GM19025 (cell line): ENCODE measurements at regions not wholly inside any gene's neighbourhood (a gene's known extent, or its start where the extent isn't known, plus 50 kb on each side); places are given as distances from the start of the nearest gene placed in this dataset.

Experiments used
- ATAC-seq: cut with Tn5 transposase; IDR thresholded peaks from one replicate; pipeline ENCODE4 v1.9.1; 2021; ENCODE audit warnings: mild to moderate bottlenecking, low read depth, moderate library complexity; ENCODE audit not compliant: unreplicated experiment

DNA sequence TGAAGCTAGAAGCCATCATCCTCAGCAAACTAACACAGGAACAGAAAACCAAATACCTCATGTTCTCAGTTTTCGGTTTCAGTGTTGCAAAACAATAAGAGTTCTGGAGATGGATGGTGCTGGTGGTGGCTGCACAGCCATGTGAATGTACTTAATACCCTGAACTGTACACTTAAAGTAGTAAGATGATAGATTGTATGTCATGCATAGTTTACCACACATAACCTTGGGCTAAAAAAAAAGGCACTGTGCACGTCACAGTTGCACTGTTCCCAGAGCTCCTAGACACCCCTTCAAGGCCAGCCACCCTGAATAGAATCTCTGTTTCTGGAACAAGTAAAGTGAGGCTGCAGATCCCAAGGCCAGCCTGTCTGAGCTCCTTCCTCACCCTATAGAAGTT is 243.3 kb upstream of the IGF1R start:
- no peak for ATAC-seq

DNA sequence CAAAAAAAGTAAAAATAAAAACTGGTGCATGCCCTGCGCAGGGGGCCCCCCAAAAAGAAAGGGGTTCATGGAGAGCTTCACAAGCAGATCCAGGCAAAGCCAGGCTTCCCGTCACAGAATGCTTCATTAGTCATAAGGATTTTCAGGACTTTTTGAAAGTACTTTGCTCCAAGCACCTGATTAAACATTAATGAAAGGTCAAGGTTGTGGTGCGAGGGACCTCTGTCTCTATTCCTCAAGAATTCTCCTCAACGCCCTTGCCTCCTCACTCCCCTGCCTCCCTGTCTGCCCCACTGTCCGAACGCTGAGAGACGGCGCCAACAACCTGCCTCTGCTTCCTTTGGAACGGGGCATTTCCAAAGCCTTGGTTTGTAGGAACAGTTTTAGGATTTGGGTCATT is 240.1 kb upstream of the IGF1R start:
- no peak for ATAC-seq

DNA sequence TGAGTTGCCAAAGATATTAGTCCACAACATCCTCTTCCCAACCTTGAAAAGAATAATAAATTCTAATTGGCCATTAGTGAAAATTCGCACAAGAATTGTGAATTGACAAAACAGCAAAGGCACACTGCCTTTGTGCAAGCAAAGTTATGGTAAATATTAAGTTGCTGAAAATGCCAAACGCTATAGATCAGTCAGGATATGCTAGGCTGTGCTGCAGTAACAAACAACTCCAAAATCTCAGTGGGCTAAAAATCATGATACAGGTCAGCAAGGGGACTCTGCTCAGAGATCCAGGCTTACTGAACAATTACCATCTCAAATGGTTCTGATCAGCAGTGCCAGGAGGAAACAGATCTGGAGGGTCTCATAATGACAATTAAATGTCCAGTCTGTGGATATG is 238.0 kb upstream of the IGF1R start:
- ATAC-seq: no peak

DNA sequence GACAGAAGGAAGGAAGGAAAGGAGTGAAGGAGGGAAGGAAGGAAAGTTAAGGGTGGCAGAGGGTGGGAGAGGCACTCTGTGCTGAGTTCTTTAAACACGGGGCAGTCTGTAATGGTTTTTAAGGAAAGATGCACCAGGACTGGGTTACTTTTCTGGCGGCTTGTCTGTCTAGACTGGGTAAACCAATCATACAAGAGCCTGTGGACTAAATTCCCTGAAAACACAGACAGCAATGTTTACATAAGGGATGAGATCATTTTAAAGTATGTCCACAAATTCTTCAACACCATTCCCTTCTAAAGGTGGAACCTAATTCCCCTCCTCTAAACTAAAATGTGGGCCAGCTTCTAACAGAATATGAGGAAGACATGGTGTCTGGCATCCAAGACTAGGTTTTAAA is 235.5 kb upstream of the IGF1R start:
- no peak for ATAC-seq

DNA sequence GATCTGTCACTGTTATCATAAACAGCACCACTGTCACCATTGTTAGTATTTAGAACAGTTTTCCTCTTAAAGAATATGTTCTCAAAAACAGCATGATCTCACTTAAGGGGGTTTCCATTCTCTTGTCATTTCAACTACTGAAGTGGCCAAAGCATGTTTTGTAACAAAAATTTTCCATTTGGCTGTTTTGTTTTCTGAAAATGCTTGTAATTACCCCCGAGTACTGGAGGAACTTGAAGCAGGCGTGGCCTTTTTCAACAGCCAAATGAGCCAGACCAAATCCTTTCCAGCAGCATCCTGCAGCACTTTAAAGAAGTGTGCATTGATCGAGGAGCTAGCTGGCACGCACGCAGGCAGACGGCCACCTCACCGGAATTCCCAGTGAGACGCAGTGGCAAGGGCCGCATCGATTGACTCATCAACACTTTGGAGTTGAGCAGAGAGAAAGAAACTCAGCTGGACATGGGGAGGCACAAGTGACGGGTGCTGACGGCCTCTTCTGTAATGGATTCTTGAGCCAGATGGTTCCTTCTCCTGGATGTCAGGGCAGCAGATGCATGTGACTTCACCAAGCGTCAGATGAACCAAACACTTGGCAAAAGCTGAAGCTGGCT is 234.3 kb upstream of the IGF1R start:
- no peak for ATAC-seq

DNA sequence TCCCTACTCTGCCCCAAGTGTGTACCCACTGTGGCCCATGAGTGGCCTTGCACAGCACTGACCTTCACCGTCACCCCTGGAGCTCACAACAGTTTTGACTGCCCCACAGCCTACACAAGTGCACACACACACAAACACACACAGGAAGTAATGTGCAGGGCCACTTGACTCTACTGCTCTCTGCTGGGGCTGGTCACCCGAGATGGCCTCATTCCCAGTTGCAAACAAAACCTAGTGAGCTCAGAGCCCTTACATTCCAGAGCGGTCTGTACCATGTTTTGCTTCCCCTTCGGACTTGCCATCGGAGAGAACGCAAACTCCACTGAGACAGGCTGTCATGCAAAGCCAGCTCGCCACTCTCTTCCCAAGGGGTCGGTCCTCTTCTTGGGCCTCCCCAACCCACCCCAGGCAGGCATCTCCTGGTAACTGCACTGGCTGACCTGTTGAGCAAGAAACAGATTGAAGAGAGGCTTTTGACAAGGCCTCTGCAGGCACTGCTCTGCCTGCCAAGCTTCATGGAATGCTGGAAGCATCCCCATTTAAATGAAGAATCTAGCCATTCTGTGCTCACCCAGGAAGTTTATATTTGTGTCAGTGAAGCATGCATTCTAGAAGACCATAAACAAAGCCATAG is 232.0 kb upstream of the IGF1R start:
- ATAC-seq: no peak

DNA sequence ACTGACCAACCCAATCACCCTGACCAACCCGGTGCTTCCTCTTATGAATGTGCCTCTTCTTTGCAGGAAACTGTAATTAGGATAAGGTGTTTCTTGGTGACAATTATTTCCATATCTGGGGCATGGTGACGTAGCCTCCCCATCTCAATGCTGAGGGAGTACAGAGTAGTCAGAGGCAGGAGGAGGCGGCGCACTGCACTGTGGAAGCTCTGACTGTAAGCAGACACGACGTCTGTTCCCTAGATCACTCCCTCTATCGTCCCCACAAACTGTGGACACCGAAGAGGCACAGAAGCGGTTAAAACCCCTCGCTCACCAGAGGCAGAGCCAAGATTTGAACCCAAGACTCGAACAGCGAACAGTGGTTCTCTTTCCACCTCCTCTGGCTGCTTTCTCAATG is 231.0 kb upstream of the IGF1R start:
- ATAC-seq: no peak

DNA sequence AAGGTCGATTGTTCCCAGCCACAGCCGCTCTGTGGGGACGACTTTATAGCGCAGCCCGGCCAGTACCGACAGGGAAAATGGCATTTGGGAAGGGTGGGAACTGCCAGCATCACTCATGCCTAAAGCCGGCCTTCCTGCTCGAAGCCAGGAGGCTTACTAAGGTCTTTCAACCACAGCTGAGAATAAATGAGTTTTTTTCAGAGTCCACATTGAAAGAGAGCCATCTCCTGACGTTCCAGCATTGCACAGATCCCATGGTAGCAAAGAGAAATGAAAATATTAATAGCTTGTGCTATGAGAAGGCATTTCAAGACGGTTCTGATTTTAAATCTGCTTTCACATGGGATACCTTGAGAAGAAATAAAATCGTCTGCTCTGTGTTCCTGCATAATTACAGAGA is 230.2 kb upstream of the IGF1R start:
- no peak for ATAC-seq

DNA sequence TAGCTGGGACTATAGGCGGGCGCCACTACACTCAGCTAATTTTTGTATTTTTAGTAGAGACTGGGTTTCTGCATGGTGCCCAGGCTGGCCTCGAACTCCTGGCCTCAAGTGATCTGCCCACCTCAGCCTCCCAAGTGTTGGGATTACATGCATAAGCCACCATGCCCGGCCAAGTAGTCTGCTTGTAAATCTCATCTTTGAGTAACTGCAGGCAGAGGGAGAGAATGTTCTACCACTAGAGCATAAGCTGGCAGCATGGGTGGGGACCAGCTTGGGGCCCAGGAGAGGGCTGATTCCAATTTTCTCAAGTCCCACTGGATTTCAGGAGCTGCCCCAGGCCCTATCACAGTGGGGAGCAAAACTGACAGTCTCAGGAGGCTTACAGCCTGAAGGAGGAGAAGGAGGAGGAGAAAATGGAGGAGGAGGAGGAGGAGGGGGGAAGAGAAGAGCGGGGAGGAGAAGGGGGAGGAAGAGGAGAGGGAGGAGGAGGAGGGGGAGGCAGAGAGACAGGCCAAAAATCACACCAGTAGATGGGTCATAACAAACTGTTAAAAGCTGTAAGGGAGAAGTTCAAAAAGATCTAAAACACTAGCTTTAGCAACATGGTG is 229.1 kb upstream of the IGF1R start:
- no peak for ATAC-seq

DNA sequence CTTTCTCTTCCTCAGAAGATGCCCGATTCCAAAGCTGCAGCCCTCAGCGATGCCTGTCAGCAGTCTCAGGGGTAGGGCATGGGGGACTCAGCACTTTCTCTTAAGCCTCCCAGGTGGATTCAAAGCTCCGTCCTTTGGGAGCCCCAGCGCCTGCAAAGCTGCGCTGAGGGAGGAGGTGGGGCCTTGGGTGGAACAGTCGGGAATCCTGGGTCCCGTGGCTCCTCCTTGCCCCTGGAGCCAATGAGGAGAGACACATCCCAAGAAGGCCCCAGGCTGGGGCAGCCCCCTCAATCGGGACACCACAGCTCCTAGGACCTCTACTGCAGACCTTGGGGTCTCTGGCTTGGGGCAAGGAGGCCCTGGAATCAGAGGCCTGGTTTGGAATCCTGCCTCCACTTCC is 227.5 kb upstream of the IGF1R start:
- ATAC-seq: no peak

DNA sequence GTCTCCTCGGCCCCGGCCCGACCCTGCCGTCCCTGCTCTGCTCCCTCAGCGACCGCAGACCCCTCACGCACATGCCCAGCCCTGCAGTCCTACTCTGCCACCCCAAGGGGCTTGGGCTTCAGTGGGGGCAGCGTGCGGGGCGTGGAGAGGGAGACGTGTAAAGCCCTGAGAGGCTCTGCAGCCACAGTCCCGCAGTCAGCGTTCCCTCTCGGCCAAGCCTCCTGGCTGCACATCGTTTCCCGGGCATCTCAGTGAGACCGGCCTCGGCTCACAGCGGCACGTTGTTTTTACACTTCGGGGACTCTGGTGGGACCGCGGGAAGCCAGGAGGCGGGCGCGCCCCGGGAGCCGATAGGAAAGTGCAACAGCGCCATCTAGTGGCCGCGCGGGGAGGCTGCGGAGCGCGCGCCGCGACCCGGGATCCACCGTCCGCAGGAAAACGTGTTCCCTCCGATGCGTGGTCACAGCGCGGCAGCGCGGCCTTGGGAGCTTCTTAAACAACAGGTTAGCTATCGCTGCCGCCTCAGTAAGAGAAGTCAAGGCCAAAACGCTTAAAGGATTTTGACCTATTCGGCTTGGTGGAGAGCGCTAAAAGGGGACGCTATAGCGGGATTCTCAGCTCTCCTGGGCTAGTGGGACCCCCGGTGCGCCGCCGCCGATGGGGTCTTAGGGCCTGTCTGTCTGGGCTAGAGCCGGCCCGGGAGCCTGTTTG is 226.8 kb upstream of the IGF1R start:
- ATAC-seq: no peak

DNA sequence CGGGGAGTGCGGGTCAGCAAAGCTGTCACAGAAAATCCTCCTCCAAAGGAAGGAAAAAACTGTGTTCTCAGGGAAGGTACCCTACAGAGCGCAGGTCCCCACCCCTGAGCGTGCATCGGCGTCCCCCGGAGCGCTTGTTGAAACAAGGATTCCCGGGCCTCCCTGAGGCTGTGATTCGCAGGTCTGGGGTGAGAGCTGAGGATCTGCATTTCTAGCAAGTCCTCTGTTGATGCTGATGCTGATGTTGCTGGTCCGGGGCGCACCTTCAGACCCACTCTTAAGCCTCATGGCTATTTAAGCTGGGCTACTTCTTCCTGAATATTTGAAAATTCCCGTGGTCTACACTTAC is 226.2 kb upstream of the IGF1R start:
- no peak for ATAC-seq

DNA sequence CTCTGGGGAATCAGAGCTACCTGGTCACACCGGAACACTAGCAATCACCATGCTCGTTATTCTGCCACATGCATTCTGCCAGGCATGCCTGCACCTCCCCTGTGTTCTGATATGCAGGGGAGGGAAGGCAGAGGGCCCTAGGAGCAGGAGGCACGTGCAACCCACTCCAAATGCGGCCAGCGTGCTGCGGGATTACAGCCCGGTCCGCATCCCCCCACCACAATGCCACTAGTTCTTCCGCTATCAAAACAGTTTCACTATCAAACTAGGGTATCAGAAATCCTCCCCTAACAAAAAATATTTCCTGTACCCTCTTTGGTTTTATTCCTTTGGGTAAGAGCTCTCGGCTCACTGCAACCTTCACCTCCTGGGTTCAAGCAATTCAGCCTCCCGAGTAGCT is 223.2 kb upstream of the IGF1R start:
- no peak for ATAC-seq

DNA sequence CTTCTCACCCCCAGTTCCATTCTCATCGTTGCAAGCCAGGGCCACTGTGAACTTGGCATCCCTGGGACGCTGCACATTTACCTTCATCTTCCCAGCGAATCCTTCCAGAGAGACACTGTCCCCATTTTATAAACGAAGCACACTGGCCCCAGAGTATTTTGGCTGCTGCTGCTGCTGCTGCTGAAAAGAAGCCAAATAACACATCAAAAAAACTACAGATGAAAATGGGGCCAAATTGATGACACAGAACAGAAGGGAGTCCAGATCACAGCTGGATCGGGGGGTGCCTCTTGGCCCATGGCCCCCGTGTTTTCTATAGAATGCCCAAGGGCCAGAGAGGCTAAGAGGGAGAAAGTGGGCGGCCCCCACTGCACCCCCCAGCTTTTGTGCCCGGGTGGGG is 221.0 kb upstream of the IGF1R start:
- no peak for ATAC-seq

DNA sequence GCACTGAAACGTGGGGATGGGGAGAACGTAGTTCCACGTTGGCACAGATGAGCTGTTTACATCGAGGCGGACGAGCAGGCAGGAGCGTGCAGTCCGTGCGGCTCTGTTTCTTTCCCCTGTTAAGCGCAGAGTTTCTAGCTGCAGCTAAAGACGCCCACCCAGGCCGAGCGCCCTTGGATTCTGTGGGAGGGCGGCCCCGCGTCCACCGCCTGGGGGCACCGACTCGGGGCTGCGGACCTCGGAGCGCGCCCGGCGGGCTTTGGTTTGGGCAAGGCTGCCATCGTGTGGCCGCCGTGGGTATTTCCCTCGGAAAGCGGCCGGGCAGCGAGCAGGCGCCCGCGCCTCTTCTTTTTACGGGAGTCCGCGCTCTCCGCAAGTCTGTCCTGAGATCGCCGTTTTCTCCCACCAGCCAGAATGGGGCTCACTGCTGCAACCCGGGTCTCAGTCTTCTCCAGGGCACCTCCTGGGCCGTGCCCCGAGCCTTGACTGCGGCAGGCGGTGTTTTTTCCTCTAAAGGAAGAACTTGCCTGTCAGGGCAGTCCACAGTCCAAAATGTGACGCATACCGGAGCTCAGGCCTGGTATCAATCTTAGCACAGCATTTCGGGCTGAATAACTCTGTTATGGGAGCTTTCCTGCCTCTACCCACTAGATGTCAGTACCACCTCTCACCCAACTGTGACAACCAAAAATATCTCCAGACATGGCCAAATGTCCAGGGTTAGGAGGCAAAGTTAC is 219.9 kb upstream of the IGF1R start:
- peak; percentile 83 for ATAC-seq

DNA sequence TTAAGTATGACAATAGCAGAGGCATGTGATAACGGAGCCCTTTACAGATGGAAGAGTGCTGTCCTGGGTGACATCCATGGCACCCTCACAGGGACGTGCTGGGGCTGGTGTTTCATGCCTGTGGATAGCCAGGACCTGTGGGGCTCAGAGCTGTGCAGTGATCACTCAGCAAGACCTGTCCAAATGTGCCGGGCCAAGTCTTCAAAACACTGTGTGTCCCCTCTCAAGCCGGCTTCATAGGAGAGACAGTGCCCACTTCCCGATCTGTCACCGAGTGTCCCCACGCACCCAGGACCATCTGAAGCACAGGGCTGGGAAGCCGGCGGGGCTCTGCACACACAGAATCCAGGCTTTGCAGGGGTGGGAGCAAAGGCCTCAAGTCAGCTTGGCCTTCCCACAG is 217.2 kb upstream of the IGF1R start:
- ATAC-seq: no peak

DNA sequence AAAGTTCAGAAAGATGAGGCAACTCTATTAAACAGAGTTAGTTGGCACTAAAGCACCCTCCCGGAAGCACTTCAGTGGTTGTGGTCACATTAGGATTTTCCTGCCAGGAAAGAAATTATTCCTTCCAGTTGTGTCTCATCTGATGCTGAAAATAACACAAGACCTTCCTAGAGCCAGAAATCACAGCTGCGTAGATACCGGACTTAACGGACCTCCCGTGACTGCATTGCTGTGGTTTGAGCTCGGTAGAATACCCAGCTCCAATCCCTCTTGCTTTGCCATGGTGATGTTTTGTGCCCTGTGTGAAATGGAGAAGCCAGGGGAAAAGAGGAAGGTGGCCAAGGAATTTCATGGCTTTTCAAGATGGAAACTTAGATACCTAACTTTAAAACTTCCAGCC is 215.0 kb upstream of the IGF1R start:
- ATAC-seq: no peak

DNA sequence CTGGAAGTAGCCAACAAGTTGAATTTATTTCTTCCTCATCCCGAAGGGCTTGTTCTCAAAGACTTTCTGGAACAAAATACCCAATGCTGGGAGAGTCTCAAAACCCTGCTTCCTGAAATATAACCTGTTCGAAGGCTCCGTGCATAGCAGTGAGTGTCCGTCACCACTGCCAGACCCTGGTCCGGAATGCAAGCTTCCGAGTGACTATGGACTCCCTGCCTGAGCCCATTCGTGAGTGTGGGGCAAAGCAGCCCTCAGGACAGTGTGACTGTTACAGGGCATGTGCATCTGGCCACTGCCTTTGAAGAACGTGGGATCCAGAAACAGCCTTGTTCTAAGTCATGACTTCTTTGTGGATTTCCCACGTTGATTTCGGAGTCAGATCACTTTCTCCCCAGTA is 214.5 kb upstream of the IGF1R start:
- ATAC-seq: no peak

DNA sequence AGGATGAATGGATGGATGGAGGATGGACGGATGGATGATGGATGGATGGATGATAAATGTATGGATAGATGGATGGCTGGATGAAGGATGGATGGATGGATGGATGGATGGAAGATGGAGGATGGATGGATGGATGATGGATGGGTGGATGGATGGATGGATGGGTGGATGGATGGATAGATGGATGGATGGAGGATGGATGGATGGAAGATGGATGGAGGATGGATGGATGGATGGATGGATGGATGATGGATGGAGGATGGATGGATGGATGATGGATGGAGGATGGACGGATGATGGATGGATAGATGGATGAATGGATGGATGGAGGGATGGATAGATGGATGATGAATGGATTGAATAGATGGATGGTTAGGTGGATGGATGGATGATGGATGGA is 210.6 kb upstream of the IGF1R start:
- no peak for ATAC-seq

DNA sequence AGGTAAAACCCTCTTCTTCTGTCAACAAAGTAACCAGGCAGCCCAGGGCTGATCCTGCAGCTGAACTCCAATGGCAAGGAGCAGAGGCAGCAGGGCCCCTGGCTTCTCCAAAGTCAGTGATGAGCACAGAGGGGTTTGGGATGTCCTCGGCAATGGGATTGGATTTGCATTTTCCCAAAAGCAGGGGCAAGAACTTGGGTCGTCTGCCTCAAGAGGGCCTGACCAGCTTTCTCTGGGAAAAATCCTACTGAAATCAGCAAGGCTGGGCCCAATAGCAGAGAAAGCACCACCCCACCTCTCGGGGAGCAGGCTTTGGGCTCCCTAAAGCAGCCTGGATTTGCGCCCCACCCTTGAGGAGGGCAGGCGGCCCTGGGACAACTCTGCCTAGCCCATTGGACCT is 210.0 kb upstream of the IGF1R start:
- no peak for ATAC-seq

DNA sequence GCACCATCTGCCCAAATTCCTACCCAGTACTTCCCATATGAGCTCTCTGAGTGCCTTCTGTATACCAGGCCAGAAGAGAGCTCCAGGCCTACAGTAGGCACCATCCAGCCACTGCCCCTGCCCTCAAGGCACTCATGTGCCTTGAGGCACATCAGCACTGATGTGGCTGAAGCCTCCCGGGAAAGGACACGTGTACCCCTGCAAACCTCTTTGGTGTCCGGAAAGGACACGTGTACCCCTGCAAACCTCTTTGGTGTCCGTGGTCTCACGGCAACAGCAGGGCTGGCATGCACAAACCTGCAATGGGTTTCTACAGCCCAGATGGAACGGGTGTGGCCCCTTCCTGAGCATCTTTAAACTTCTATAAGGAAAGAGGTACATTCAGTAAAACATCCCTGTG is 209.4 kb upstream of the IGF1R start:
- ATAC-seq: no peak
